ENCODE measurements at regions not wholly inside any gene's neighbourhood (a gene's known extent, or its start where the extent isn't known, plus 50 kb on each side); places are given as distances from the start of the nearest gene placed in this dataset.
"Not testable (repeated sequence)": the region's sequence is repeated elsewhere in the genome, so short reads cannot be mapped to it uniquely, and the experiment has no call there.

DNA sequence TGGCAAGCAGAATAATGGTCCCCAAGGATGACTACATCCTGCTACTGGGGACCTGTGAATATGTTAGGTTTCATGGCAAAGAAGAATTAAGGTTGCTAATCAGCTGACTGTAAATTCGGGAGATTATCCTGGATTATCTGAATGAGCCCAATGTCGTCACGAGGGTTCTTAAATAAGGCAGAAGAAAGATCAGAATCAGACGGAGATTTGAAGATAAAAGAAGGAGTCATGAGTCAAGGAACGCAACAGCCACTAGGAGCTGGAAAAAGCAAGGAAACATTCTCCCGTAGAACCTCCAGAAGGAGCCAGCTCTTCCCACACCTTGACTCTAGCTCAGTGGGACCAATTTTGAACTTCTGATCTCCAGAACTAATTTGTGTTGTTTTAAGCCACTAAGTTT is 82.9 kb upstream of the APBB1IP start:
- DNase-seq = no peak

GRCh38 chr10:26357203-26357602 is 80.9 kb upstream of the APBB1IP start:
- no peak for DNase-seq

GRCh38 chr10:26358071-26358470 is 80.1 kb upstream of the APBB1IP start:
- DNase-seq = no peak

DNA sequence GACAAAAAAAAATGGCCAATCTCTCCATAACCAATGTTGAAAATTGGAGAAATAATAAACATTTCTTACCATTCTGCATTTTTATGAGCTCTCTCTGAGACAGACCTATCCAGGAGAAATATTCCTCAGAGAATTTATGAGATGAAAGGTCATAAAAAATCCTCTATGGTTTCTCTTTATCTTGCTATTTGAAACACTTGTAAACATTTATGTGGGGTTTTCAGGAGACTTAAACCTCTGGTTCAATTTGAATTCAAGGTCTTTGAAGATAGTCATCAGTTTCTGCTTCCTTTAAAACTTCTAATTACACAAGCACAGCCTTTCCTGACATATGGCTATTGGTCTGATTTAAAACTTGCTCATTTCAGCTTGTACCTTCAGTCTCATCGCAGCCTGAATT is 78.5 kb upstream of the APBB1IP start:
- no peak for DNase-seq

DNA sequence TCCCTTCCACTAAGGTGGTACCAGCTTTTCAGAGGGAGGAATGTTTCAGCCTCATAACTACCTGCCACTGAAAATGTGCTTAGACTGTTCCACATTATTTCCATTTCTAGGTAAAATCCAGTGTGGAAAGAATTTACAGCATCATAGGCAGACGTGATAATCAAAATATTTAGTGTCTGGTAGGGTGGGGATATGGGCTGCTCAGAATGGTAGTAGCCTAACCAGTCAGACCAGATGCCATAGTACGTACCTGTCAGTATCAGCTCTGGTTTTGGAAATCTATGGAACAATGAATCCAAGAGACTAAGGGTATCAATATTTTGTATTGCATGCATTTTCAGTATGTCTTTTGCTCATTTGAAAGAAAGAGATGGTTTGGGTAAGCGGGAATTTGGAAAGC is 76.8 kb upstream of the APBB1IP start:
- DNase-seq = no peak

DNA sequence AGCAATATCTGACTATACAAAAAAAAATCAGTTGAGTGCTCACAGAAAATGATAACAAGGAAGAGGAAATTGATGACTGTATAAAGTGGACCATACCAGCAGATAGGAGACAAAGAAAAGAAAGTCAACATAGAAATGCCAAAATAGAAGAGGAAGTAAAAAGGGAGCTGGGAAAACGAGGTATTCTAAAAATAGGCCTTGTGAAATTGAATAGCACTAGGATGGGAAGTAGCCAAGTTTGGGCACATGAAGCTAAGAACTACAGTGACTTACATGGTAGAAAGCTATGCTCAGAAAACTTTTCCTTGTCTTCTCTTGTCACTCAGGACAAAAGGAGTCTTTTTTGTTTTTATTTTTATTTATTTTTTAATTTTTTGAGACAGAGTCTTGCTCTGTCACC is 76.2 kb upstream of the APBB1IP start:
- no peak for DNase-seq

DNA sequence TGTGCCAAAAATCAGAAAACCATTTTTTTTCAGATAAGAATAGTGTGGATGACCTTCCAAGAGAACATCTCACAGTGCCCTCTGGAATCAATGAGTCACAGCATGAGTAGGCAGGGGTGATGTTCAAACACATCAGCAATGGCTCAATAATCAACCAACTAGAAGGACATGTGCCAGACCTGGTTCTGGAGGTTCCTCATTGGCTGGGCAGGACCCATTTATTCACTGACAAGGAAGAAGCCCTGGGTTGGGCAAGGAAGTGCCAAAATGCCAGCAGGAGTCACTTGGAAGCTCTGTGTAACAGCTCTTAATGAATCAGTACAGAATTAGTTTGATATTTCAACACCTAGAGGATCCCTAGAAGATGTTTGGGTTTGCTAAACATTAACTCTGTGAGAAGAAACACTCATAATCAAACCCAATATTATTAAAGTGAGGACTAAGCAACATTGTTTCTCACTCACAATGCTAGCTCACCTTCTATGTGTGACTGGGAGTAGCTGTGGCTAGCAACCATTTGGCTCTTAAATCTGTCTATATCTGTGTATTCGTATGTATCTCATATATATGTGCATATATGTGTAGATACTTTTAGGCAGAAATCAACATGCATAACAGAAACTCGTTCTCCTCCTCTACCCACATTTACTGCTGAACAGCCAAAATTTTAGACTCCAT is 72.3 kb upstream of the APBB1IP start:
- DNase-seq = peak; percentile 81

DNA sequence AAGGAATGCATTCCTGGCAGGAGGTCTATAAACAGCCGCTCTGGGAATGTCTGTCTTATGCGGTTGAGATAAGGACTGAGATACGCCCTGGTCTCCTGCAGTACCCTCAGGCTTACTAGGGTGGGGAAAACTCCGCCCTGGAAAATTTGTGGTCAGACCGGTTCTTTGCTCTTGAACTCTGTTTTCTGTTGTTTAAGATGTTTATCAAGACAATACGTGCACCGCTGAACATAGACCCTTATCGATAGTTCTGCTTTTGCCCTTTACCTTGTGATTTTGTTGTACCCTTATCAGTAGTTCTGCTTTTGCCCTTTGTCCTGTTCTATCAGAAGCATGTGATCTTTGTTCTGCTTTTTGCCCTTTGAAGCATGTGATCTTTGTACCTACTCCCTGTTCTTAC is 71.1 kb upstream of the APBB1IP start:
- DNase-seq = peak; percentile 75

- peak; percentile 71 for DNase-seq
These were observed 70.4 kb upstream of the APBB1IP start for GRCh38 chr10:26367771-26368170.

DNA sequence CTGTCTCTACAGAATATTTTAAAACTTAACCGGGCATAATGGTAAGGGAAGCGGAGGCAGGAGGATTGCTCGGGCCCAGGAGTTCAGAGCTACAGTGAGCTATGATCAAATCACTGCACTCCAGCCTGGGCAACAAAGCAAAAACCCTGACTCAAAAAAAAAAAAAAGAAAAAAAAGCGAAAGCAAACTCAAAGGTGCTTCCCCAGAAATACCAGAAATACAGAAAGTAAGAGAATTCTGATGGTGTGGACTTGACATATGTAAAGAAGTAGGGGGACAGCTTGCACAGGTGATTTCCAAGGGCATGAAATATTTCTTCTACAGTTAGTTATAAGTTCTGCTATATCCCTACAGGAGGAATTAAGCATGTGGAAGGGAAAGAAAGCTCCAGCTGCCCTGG is 69.7 kb upstream of the APBB1IP start:
- no peak for DNase-seq

DNA sequence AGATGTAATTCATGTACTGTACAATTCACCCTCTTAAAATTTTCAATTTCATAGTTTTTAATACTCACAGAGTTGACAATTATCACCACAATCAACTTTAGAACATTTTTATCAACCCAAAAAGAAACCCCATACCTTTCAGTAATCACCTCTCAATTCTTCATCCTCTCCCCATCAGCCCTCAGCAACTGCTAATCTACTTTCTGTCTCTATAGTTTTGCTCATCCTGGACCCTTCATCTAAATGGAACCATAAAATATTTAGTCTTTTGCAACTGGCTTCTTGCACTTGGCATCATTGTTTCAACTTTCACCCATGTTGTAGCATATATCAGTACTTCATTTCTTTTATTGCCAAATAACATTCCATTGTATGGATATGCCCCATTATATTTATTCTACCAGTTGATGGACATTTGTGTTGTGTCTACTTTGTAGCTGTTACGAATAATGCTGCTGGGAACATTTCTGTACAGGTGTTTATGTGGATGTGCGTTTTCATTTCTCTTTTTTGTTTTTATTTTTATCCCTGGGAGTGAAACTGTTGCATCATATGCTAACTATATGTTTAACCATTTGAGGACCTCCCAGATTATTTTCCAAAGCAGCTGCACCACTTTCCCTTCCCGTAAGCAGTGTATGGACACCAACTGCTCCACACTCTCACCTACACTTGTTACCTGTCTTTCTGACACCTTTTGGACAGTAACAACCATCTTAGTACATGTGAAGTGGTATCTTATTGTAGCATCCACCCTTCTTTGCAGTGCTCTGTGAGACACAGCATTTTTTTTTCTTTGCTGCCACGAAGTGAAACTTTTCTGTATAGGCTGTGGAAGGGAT is 65.4 kb upstream of the APBB1IP start:
- DNase-seq = no peak

GRCh38 chr10:26374426-26374825 is 63.7 kb upstream of the APBB1IP start:
- DNase-seq = no peak

DNA sequence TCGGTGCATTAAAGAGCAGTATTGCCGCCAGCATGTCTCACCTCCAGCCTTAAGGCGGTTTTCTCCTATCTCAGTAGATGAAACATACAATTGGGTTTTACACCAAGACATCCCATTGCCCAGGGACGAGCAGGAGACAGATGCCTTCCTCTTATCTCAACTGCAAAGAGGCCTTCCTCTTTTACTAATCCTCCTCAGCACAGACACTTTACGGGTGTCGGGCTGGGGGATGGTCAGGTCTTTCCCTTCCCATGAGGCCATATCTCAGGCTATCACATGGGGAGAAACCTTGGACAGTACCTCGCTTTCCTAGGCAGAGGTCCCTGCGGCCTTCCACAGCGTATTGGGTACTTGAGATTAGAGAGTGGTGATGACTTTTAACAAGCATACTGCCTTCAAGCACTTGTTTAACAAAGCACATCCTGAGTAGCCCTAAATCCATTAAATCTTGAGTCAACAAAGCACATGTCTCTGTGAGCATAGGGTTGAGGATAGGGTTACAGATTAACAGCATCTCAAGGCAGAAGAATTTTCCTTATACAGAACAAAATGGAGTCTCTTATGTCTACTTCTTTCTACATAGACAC is 60.8 kb upstream of the APBB1IP start:
- not testable (repeated sequence) for DNase-seq

DNA sequence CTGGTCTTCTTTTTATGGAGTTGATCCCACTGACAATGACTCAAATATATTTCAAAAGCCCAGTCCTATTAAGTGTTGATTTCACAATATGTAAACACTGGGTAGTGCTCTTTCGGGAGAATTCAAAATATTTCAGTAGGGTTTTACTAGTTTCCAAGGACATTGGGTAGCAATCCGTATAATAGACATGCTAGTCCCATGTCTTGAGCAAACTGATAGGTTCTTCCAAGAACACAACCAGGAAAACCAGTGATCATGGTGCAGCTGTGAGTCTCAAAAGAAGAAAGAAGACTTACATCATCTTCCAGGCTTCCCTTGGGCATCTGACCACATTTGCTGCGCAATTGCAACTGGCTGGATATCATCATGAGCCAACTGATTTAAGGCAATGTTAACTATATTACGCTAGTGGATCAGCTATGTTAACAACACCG is 59.3 kb upstream of the APBB1IP start:
- peak; percentile 13 for DNase-seq

DNA sequence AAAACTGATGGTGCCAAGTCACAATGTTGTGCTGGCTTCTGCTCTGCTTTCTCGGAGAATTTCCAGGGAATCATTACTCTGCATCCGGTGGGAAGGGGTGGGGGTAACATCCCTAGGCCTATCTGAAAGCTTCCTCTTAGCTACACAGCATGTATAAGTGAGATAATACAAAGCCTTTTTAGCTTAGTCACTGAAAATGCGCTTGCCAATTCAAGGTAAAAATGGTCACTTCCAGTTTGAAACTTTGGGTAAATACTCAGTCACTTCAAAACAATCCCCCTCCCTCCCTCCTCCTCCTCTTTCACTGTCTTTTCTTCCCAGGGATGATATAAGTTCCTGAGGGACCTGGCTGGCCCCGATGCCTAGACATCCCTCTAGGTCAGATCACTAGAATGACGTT is 57.3 kb upstream of the APBB1IP start:
- peak; percentile 77 for DNase-seq

DNA sequence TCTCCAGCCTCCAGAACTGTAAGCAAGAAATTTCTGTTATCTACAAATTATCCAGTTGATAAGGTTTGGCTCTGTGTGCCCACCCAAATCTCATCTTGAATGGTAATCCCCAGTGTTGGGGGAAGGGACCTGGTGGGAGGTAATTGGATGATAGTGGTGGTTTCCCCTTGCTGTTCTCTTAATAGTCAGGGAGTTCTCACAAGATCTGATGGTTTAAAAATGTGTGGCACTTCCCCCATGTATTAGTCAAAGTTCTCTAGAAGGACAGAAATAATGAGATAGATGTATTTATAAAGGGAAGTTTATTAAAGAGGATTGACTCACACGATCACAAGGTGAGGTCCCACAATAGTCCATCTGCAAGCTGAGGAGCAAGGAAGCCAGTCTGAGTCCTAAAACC is 56.2 kb upstream of the APBB1IP start:
- no peak for DNase-seq

DNA sequence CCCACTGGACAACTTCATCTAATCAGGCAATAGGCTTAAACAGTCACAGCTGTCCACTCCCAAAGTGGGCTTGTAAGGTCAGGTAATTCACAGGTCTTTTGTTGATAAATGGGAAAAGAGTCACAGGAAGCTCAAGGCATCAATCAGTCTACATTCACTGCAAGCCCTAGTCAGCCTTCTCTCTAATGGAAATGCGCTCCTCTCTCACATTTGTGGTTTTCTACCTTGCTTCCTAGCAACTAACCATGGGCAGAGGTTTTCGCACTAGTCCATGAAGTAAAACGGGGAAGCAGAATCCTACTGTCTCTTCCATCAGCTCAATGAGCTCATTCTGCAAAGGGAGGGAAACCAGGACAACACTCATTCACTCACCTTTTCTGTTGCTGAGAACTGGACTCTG is 53.5 kb upstream of the APBB1IP start:
- no peak for DNase-seq

GRCh38 chr10:26385443-26385842 is 52.7 kb upstream of the APBB1IP start:
- DNase-seq = no peak

DNA sequence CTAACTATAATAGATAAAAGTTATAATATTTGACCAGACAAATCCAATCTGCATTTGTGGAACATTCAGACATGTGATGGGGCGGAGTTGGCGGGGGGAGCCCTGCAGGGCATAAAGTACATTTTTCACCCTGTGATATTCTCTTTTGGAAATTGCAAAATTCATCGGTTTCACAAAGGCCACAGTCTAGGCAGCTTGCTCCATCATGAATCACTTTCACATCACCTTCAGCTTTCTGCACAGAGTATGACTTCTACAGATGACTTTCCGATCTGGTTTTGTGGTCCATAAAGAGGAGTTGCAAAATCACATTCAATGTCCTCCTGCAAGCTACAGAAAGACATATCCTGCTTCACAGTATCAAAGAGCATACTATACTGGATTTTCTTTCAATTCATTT is 51.4 kb upstream of the APBB1IP start:
- DNase-seq = no peak
